Astrocyte (in vitro differentiated cells and primary cell): ENCODE measurements at regions not wholly inside any gene's neighbourhood (a gene's known extent, or its start where the extent isn't known, plus 50 kb on each side); places are given as distances from the start of the nearest gene placed in this dataset.

ENCODE experiments used
- DNase-seq: peaks from one replicate; pipeline ENCODE4 v3.0.0-alpha.2; 2010; ENCODE audit warnings: low read depth
- FAIRE-seq: peaks from 2 replicates; lab custom pipeline; 2011; peaks lifted over from hg19 to GRCh38; lab: Jason Lieb, UNC
- H2AFZ ChIP-seq: 2 replicates; pipeline ENCODE4 v1.6.0; 2012; ENCODE audit warnings: low read depth, low read length, inconsistent platforms
- H3K27ac ChIP-seq: 2 replicates; pipeline ENCODE4 v1.5.1; 2011; ENCODE audit warnings: low read depth, low read length, inconsistent platforms
- H3K27me3 ChIP-seq: 2 replicates; pipeline ENCODE4 v1.6.0; 2011; ENCODE audit warnings: low read length, inconsistent platforms; ENCODE audit not compliant: insufficient read depth
- H3K36me3 ChIP-seq: 2 replicates; pipeline ENCODE4 v1.5.1; 2011; ENCODE audit warnings: low read length, inconsistent platforms; ENCODE audit not compliant: insufficient read depth
- H3K4me1 ChIP-seq: 2 replicates; pipeline ENCODE4 v1.5.1; 2011; ENCODE audit warnings: low read length, inconsistent platforms; ENCODE audit not compliant: insufficient read depth
- H3K4me2 ChIP-seq: 2 replicates; pipeline ENCODE4 v1.6.0; 2012; ENCODE audit warnings: low read length, inconsistent platforms
- H3K4me3 ChIP-seq: 2 replicates; pipeline ENCODE4 v1.5.1; 2011; ENCODE audit warnings: low read depth, mild to moderate bottlenecking, low read length, inconsistent platforms; ENCODE audit not compliant: insufficient read depth
- H3K79me2 ChIP-seq: 2 replicates; pipeline ENCODE4 v1.6.0; 2012; ENCODE audit warnings: mild to moderate bottlenecking, low read length, inconsistent platforms; ENCODE audit not compliant: insufficient read depth
- H3K9ac ChIP-seq: 2 replicates; pipeline ENCODE4 v1.6.0; 2012; ENCODE audit warnings: mild to moderate bottlenecking, low read length, inconsistent platforms
- H3K9me3 ChIP-seq: 2 replicates; pipeline ENCODE4 v1.5.1; 2012; ENCODE audit warnings: low read depth, mild to moderate bottlenecking, low read length, inconsistent platforms; ENCODE audit not compliant: insufficient read depth
- H4K20me1 ChIP-seq: 2 replicates; pipeline ENCODE4 v1.6.0; 2012; ENCODE audit warnings: low read length, inconsistent platforms; ENCODE audit not compliant: insufficient read depth
- H3K27ac Mint-ChIP-seq: one replicate; pipeline ENCODE4 v1.8.0; 2021; ENCODE audit warnings: mild to moderate bottlenecking, mixed read lengths; ENCODE audit not compliant: unreplicated experiment
- H3K27me3 Mint-ChIP-seq: one replicate; pipeline ENCODE4 v1.8.0; 2021; ENCODE audit warnings: low read depth, mixed read lengths; ENCODE audit not compliant: unreplicated experiment
- H3K36me3 Mint-ChIP-seq: one replicate; pipeline ENCODE4 v1.8.0; 2021; ENCODE audit warnings: low read depth, mixed read lengths; ENCODE audit not compliant: unreplicated experiment
- H3K4me1 Mint-ChIP-seq: one replicate; pipeline ENCODE4 v1.8.0; 2021; ENCODE audit warnings: low read depth, mixed read lengths; ENCODE audit not compliant: unreplicated experiment
- H3K4me3 Mint-ChIP-seq: one replicate; pipeline ENCODE4 v1.8.0; 2021; ENCODE audit warnings: mild to moderate bottlenecking, moderate library complexity, mixed read lengths; ENCODE audit not compliant: unreplicated experiment
- H3K9me3 Mint-ChIP-seq: one replicate; pipeline ENCODE4 v1.8.0; 2021; ENCODE audit warnings: mild to moderate bottlenecking, mixed read lengths; ENCODE audit not compliant: unreplicated experiment
- CTCF ChIP-seq: IDR thresholded peaks from 2 replicates; pipeline ENCODE4 v1.5.1; 2011; ENCODE audit warnings: low read depth, mild to moderate bottlenecking, inconsistent platforms, low read length, moderate library complexity; ENCODE audit not compliant: insufficient read depth
- EZH2 ChIP-seq: IDR thresholded peaks from 2 replicates; pipeline ENCODE4 v1.6.1; 2012; ENCODE audit warnings: mild to moderate bottlenecking, low read length, inconsistent platforms; ENCODE audit not compliant: insufficient read depth

- Histone ChIP-seq H3K9ac (no peak overlapping the region), H3K79me2 (no peaks in the 10 kb centered on the region), H3K4me2 (no peak overlapping the region), H4K20me1 (no peaks in the 10 kb centered on the region), H3K4me1 (no peaks in the 10 kb centered on the region), H2AFZ (no peak overlapping the region), H3K4me3 (no peak overlapping the region), H3K27me3 (no peaks in the 10 kb centered on the region), H3K36me3 (no peaks in the 10 kb centered on the region), H3K27ac (no peak overlapping the region), H3K9me3 (peaks cover 3% of the 10 kb centered on the region)
- no peaks in the 10 kb centered on the region for H3K27me3 Mint-ChIP-seq
- no peak for FAIRE-seq
- no peak overlapping the region for H3K27ac Mint-ChIP-seq
- TF ChIP-seq EZH2 = no peak
- TF ChIP-seq CTCF = no peak
- H3K4me1 Mint-ChIP-seq = no peaks in the 10 kb centered on the region
- H3K36me3 Mint-ChIP-seq = no peaks in the 10 kb centered on the region
- no peak for DNase-seq
- peaks cover 20% of the 10 kb centered on the region for H3K9me3 Mint-ChIP-seq
- H3K4me3 Mint-ChIP-seq = no peak overlapping the region
Observed at GRCh38 chr13:89609318-89609717, 1738.2 kb upstream of the MIR17HG start.

GRCh38 chr13:89610331-89610730 is 1737.2 kb upstream of the MIR17HG start:
- Histone ChIP-seq H3K36me3 (no peaks in the 10 kb centered on the region), H3K27me3 (no peaks in the 10 kb centered on the region), H3K4me3 (no peak overlapping the region), H3K4me1 (no peaks in the 10 kb centered on the region), H3K79me2 (no peaks in the 10 kb centered on the region), H4K20me1 (no peaks in the 10 kb centered on the region), H3K27ac (no peak overlapping the region), H3K9ac (no peak overlapping the region), H2AFZ (no peak overlapping the region), H3K4me2 (no peak overlapping the region), H3K9me3 (peaks cover 3% of the 10 kb centered on the region)
- H3K27ac Mint-ChIP-seq = no peak overlapping the region
- DNase-seq (no peak), FAIRE-seq (no peak)
- no peaks in the 10 kb centered on the region for H3K36me3 Mint-ChIP-seq
- H3K4me1 Mint-ChIP-seq = no peaks in the 10 kb centered on the region
- H3K9me3 Mint-ChIP-seq = peaks cover 17% of the 10 kb centered on the region
- TF ChIP-seq CTCF = no peak
- no peak for TF ChIP-seq EZH2
- H3K4me3 Mint-ChIP-seq = no peak overlapping the region
- no peaks in the 10 kb centered on the region for H3K27me3 Mint-ChIP-seq

- Mint-ChIP-seq H3K4me1 (no peaks in the 10 kb centered on the region), H3K36me3 (no peaks in the 10 kb centered on the region), H3K27ac (no peak overlapping the region), H3K4me3 (no peak overlapping the region), H3K9me3 (peaks cover 14% of the 10 kb centered on the region), H3K27me3 (no peaks in the 10 kb centered on the region)
- Histone ChIP-seq H3K79me2 (no peaks in the 10 kb centered on the region), H3K27ac (no peak overlapping the region), H3K4me1 (no peaks in the 10 kb centered on the region), H4K20me1 (no peaks in the 10 kb centered on the region), H3K9ac (no peak overlapping the region), H3K36me3 (no peaks in the 10 kb centered on the region), H3K27me3 (no peaks in the 10 kb centered on the region), H3K4me2 (no peak overlapping the region), H2AFZ (no peak overlapping the region), H3K4me3 (no peak overlapping the region), H3K9me3 (peaks cover 3% of the 10 kb centered on the region)
- FAIRE-seq (no peak), DNase-seq (no peak)
- TF ChIP-seq CTCF (no peak), EZH2 (no peak)
Observed at GRCh38 chr13:89610881-89611280, 1736.6 kb upstream of the MIR17HG start.
